GM21619 (cell line): ENCODE measurements at regions not wholly inside any gene's neighbourhood (a gene's known extent, or its start where the extent isn't known, plus 50 kb on each side); places are given as distances from the start of the nearest gene placed in this dataset.

ENCODE experiments used
- ATAC-seq: cut with Tn5 transposase; IDR thresholded peaks from one replicate; pipeline ENCODE4 v1.9.1; 2021; ENCODE audit not compliant: unreplicated experiment

DNA sequence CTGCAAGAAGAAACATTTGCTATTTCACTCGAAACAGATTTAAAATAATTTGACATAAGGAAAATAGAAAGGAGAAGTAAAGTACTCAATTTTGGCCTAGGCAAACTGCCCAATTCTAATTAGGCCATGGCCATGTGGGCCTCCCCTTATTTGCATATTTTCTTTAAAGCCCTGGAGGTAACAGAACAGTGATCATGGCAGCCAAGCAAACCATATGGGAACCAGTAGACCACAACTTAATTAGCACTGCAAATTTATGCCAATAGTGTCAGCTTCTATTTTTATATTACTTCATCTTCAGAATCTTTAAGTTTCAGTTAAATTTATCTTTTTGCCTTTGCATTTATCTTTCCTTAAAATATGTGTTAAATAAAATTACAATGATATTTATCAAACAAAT lies 63.3 kb upstream of the THSD7A start:
- ATAC-seq: no peak

DNA sequence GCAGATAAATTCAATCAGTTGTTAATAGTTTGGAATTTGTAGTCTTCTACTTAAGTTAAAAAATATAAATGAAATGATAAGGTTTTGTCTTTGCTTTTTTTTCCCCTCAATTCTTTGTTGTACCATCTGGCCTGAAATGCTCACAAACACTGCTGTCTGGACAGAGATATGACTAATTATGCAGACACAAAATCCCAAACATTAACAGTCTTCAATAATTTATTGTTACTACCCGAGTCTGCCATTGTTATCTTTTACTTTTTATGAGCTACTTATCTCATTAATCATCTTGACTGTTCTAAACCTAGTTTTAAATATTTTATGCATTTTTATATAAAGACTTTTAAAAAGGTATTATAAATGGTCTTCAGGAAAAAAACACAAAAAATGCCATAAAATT lies 64.7 kb upstream of the THSD7A start:
- no peak for ATAC-seq

DNA sequence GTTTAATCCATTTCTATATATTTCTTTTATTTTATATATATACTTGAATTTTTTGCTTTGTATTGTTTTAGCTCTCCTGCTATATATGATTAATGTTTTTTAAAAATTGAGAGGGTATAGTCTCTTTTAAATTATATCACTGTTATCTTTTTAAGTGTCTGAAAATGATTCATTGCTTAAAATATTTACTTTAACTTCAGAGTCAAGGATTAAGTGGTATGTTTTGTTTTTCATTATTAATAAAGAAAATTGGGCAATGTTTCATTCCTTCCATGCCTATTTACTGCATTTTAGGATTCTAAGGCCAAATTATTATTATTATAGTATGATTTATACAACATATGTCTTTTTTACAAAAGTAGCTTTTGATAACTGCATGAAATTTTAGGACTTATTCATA lies 67.2 kb upstream of the THSD7A start:
- no peak for ATAC-seq

DNA sequence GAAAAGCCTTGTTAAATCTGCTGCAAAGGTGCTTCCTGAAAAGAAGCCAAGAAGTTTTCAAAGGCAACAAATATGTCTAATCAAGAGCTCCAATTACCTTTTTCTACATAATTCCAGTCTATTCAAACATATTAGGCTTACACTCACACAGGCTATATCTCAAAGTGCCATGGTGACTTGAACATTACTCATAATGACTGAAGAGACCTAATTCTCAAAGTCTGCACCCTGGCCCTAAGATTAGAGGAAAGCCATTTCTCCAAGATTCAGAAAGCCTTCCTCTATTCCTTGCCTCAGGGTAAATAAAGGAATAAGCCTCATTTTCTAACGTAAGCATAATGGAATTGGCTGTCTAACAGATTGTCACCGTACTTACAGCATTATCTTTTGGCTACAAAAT lies 78.3 kb upstream of the THSD7A start:
- no peak for ATAC-seq

DNA sequence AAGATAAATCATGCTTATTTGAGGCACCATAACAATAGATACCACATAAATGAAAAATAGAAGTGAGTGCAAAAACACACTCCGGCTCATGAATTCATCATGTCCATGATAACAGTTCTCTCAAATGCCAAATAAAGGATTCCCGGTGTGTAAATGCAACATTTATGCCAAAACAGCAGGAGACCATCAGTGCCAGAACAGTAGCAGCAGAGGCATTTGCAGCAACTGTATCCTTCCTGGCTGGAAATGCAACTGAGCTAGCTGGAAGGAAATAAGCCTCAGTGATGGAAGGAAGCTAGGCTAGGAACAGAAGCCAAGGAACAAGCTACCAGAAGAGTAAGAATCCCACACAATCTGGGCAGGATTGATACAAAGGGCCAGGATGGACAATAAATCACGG lies 79.9 kb upstream of the THSD7A start:
- no peak for ATAC-seq

DNA sequence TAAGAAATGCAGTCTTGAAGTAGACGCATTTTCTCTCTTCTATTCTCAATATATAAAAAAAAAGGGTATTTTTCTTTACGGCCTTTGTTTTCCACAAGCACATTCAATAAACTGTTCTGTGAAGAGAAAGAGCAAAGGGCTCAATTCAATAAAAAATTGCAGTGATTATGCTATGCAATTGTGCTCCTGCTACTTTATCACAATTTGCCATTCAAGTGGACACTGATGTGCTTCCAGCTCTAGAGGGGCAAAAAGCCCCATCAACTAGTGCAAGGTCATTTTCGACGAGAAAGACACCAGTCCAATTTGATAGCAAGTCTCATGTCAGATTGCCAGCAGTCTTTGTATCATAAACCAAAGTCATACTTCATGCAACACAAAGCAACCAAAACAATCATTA lies 82.6 kb upstream of the THSD7A start:
- ATAC-seq: no peak

DNA sequence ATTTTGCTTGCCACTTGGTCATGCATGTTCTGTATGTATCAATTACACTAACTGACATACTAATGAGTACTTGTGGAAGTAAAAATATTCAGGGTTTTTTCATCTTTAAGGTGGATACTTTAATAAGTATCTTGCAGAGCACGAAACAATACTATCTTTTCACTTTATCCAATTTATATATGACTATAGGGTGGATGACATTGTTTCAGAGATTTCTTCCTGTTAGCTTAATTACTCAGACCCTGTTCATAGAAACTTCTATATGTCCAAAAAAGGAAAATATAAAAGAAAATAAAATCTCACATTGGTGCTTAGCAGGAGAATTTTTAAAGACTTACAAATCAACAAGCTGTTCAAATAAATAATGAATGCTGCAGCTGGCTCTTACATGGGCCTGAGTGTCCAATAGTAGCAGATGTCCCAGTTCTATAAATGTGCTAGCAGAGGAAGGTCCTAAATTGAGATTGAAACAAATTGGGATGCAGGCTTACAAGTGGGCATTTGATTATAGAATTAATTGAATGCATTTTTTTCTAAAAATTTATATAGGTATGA lies 91.5 kb upstream of the THSD7A start:
- no peak for ATAC-seq

DNA sequence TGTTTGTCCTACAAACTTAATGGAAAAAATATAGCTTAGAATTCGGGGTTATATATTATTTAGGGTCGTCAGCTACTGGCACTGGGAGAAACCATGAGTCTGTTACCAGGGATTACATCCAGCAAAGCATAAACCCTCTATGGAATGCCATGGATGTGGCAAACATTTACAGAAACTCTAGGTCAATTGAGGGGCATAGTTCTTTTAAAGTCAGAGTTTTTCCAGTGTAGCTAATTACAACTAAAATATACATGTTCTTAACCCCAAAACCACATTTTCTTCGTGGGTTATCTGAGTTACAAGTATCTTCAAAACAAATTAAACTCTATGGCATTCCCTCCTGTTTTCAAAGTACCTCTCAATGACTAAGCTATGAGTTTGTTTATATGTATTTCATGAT lies 99.3 kb upstream of the THSD7A start:
- no peak for ATAC-seq

DNA sequence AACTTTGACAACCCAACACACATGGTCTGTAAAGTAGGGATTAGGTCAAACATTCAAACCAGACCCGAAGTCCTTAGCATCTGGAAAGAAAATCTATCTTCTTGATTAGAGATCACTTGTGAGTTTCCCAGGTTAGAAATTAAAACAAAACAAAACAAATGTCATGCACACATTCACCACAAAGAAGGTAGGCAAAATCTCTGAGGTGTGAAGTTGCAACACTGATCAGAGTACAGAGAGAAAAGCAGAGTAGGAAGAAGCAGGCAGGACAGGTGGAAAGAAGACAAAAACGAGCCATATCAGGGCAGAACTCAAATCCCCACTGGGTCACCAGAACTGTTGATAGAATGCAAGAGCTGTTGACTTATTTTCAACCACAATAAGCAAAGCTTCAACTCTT lies 102.8 kb upstream of the THSD7A start:
- no peak for ATAC-seq

DNA sequence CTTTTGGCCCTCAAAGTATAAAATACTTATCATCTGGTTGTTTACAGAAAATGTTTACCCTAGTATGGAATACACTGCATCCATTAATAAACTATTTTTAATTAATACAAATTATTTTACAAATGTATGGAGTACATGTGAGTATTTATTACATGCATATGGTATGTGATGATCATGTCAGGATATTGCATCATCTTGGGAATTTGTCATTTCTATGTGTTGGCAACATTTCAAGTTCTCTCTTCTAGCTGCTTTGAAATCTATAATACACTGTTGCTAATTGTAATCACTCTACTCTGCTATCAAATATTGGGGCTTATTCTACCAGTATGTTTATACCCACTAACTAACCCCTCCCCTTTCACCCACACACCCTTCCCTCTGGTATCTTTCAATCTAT lies 103.9 kb upstream of the THSD7A start:
- ATAC-seq: no peak

DNA sequence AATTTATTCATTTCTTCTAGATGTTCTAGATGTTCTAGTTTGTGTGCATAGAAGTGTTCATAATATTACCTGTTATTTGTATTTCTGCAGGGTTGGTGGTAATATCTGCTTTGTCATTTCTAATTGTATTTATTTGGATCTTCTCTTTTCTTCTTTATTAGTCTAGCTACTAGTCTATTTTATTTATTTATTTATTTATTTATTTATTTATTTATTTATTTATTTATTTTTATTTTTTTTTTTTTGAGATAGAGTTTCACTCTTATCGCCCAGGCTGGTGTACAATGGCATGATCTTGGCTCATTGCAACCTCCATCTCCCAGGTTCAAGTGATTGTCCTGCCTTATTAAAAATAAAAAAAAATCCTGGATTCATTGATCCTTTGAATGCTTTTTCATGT lies 114.8 kb upstream of the THSD7A start:
- ATAC-seq: no peak

DNA sequence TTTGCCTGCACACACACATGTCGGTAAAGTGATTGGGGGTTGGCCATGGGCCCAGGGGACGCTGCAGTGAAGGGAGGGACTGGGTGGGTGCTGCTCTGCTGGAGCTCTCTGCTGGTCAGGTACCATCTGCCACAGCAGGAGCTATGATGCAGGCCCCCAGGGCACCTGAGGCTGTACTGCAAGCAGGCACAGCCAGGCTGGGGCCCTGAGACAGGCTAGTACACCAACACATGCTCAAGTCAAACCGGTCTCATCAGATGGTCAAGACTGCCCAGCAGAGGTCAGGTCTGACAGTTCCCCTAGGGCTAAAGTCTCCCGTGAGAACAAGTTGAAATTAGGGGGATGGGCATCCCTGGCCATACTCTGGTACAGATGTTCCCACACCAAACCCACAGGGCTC lies 118.3 kb upstream of the THSD7A start:
- no peak for ATAC-seq

DNA sequence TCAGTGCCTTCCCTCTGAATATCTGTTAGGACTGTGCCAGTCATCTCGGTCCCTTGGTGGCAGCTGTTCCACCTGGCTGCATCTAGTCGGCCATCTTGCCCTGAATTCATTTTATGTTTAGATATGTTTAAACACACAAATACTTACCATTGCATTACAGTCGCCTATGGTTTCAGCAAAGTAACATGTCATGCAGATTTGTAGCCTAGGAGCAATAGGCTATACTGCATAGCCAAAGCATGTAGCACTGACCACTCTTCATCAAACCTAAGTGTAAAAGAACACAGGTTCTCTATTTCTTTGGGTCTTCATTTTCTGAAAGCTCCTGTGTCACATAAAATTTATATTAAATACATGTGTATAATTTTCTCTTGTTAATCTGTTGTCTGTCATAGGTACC lies 118.9 kb upstream of the THSD7A start:
- ATAC-seq: no peak

DNA sequence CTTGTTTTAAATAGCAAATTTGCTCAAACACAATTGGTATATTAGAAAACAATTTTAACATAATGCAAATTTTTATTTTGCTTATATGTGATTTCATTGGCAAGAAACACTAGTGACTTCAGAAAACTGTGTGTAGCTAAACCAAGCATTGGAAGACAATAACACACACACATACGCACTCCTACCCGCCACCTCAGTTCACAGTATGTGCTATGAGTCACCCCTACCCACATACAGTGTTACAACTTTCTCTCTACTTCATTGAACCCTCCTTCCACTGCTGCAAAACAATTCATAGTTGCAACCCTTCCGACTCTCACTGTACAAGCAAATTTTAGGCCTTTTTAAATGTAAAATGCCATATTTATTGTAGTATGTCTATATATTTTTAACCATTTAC lies 119.9 kb upstream of the THSD7A start:
- no peak for ATAC-seq

DNA sequence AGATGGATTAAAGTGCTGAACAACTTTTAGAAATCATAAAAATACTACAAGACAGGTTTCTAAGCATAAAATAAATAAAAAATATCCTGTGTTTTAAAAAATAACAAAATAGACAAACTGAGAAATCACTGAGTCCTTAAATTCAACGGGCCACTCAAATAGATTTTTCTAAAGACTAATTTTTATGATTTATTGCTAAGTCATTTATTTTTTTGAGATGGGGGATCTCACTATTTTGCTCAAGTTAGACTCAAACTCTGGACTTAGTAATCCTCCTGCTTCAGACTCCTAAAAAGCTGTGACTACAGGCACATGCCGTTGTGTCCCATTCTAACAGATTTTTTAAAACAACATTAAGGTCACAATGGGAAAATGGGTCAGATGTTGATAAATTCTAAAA lies 121.0 kb upstream of the THSD7A start:
- ATAC-seq: no peak

DNA sequence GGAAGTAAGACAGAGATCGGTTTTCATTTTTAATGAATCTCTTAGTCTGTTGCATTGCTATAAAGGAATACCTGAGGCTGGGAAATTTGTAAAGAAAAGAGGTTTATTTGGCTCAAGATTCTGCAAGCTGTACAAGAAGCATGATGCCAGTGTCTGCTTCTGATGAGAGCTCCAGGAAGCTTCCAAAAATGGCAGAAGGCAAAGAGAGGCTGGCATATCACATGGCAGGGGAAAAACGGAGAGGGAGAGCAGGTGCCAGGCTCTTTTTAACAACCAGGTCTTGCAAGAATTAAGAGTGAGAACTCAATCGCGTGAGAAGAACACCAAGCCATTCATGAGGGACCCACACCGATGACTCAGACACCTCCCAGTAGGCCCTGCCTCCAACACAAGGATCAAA lies 125.0 kb upstream of the THSD7A start:
- ATAC-seq: no peak

DNA sequence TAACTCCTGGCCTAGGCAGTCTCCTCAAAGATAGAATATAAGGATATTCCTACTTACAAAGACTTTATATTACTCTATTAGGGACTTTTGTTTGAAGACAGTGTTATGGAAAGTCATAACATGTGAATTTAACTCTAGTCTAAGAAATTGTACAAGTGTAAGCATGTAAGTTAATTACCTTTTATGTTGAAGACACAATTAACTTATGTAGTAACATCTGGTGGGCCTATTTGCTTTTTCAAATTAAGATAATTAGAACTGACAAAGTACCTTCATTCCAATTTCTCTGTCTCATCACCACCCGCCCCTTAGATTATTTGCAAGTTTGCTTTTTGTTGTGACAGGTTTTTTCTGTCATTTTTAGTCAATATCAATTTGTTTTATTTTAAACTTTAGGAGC lies 126.0 kb upstream of the THSD7A start:
- ATAC-seq: no peak

DNA sequence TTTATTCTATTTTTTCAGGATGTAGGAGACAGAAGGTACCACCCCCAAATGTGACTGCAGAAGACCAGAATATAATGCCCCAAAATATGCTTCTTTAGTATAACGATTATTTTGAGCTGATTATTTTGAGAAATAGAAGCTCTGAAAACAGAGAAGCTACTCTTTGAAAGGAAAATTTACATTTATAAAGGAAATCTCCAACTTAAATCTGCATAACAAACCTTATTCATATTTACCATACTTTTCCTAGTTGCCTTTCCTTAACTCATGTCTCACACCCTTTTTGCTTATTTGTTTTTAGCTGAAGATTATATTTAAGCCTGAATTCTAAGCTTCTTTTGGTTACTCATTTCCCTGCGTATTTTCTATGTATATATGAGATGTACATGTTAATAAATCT lies 127.1 kb upstream of the THSD7A start:
- no peak for ATAC-seq

DNA sequence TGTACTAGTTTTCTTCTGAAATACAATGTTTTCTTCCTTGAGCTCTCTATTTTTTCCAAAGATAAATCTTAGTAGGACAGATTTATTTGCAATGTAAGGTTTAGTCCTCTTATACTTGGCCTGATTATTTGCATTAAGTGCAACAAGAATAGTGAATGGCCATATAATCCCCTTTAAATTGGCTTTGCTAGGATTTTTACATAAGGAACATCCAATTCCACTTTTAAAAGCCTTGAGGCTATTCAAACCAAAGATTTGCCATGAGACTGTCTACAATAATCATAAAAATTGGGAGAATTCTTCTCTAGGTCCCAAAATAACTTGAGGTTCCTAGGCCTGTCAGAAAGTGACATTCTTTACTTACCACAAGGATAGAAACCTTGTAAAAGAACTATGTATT lies 128.6 kb upstream of the THSD7A start:
- no peak for ATAC-seq

DNA sequence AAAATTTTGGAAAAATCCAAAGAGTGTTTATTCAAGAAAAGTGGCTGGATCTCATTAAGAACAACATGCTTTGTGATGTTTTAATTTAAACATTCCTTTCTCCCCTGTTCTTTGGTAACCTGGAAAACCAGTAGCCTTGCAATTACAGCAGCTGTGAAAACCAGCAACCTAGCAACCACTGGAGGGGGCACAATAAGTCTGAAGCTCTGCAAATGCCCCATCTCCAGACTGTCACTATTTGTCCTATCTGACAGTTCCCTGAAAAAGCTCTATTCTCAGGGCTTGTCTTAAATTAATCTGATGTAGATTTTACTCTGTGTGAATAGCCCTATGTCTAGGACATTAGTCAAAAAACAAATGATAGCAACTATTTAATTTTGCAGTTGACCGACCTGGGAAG lies 137.6 kb upstream of the THSD7A start:
- no peak for ATAC-seq

DNA sequence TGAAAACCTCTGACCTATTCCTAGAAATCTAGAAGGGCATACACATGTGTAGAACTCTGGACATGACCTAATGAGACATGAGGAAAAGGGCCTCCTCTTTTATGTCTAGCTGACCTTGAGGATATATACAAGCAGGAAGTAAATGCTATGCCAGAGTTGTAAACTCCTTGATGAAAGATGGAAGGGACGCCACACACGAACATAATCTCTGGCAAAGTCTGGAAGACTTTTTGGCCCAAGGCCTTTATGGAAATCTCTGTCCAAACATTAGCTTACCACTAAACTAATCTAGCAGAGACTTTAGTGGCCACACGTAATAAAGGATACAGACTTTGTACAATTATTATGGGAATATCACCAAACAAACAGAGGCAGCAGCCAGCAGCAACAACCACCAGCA lies 138.1 kb upstream of the THSD7A start:
- ATAC-seq: no peak

DNA sequence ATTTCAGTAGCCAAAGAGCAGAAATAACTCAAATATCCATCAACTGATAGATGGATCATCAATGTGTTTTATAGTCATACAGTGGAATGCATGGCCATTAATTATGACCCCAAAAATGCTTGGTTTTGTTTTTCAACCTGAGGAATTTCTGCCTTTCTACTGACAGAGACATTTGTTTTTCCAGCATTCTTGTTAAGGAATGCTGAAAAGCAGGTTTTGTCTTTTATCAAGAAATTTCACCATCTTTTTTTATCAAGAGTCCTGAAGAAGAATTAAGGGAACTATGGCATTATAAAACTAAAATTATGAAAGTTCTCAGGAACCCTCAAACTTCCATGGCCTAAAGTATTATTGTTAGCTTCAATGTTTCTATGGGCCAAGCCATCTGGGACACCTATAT lies 153.4 kb upstream of the THSD7A start:
- no peak for ATAC-seq

DNA sequence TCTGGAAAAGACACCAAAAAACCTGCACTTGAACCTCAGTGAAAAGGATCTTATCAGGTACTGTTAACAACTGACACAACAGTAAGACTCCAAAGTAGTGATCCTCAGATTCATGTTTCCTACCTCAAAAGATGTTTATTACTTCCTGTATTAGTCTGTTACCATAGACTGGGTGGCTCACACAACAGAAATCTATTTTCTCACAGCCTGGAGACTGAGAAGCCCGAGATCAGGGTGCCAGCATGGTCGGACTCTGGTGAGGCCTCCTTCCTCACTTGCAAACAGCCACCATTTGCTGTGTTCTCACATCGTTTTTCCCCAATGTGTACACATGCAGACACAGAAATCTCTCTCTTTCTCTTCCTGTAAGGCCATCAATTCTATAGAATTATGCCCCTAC lies 154.0 kb upstream of the THSD7A start:
- ATAC-seq: no peak

DNA sequence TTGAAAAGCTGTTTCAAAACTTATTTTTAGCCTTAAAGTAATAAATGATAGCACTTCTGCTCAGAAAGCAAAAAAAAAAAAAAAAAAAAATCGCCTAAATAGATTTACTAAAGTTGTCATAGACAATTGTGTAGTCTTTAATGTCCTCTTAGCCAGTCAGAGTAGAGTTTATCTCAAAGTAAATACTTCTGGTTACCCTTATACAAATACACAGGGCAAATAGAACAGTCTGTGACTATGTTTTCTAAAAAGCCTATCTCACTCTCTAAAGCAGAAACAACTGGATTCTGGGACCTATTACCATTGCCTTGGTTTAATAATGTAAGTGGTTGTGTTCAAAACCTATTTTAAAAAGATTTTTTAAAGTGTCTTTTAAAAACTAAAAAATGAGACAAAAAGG lies 156.2 kb upstream of the THSD7A start:
- ATAC-seq: no peak
